ENCODE measurements at regions not wholly inside any gene's neighbourhood (a gene's known extent, or its start where the extent isn't known, plus 50 kb on each side); places are given as distances from the start of the nearest gene placed in this dataset.

- no peaks in the 10 kb centered on the region for H3K36me3 ChIP-seq (ENCODE audit: control insufficient read depth, insufficient read depth, low read length)
- H3K4me3 ChIP-seq (ENCODE audit: low read depth, low read length), result no peak overlapping the region
- no peaks in the 10 kb centered on the region for H3K9me3 ChIP-seq (ENCODE audit: control insufficient read depth, insufficient read depth, low read length)
- H3K9ac ChIP-seq (ENCODE audit: low read depth, low read length), result no peak overlapping the region
- no peaks in the 10 kb centered on the region for H3K27me3 ChIP-seq (ENCODE audit: control insufficient read depth, insufficient read depth, low read length)
- H3K4me1 ChIP-seq (ENCODE audit: control insufficient read depth, insufficient read depth, low read length), result no peaks in the 10 kb centered on the region
Observed at GRCh38 chr15:35665896-35666536, 120.1 kb upstream of the DPH6 start.

GRCh38 chr15:35667908-35668307 is 121.9 kb upstream of the DPH6 start:
- no peaks in the 10 kb centered on the region for H3K27me3 ChIP-seq (ENCODE audit: control insufficient read depth, insufficient read depth, low read length)
- no peaks in the 10 kb centered on the region for H3K9me3 ChIP-seq (ENCODE audit: control insufficient read depth, insufficient read depth, low read length)
- H3K36me3 ChIP-seq (ENCODE audit: control insufficient read depth, insufficient read depth, low read length), result no peaks in the 10 kb centered on the region
- H3K4me3 ChIP-seq (ENCODE audit: low read depth, low read length), result no peak overlapping the region
- no peak overlapping the region for H3K9ac ChIP-seq (ENCODE audit: low read depth, low read length)
- H3K4me1 ChIP-seq (ENCODE audit: control insufficient read depth, insufficient read depth, low read length), result no peaks in the 10 kb centered on the region

GRCh38 chr15:35669021-35669420 is 123.1 kb upstream of the DPH6 start:
- Histone ChIP-seq H3K9me3 (ENCODE audit: control insufficient read depth, insufficient read depth, low read length) (no peaks in the 10 kb centered on the region), H3K4me1 (ENCODE audit: control insufficient read depth, insufficient read depth, low read length) (no peaks in the 10 kb centered on the region), H3K9ac (ENCODE audit: low read depth, low read length) (no peak overlapping the region), H3K4me3 (ENCODE audit: low read depth, low read length) (no peak overlapping the region), H3K27me3 (ENCODE audit: control insufficient read depth, insufficient read depth, low read length) (no peaks in the 10 kb centered on the region), H3K36me3 (ENCODE audit: control insufficient read depth, insufficient read depth, low read length) (no peaks in the 10 kb centered on the region)

- no peak overlapping the region for H3K9ac ChIP-seq (ENCODE audit: low read depth, low read length)
- no peaks in the 10 kb centered on the region for H3K27me3 ChIP-seq (ENCODE audit: control insufficient read depth, insufficient read depth, low read length)
Observed at GRCh38 chr15:35669432-35670045, 123.6 kb upstream of the DPH6 start.

GRCh38 chr15:35671197-35671596 is 125.2 kb upstream of the DPH6 start:
- no peaks in the 10 kb centered on the region for H3K36me3 ChIP-seq (ENCODE audit: control insufficient read depth, insufficient read depth, low read length)
- no peak overlapping the region for H3K4me3 ChIP-seq (ENCODE audit: low read depth, low read length)
- H3K4me1 ChIP-seq (ENCODE audit: control insufficient read depth, insufficient read depth, low read length), result no peaks in the 10 kb centered on the region
- H3K27me3 ChIP-seq (ENCODE audit: control insufficient read depth, insufficient read depth, low read length), result no peaks in the 10 kb centered on the region
- H3K9ac ChIP-seq (ENCODE audit: low read depth, low read length), result no peak overlapping the region
- no peaks in the 10 kb centered on the region for H3K9me3 ChIP-seq (ENCODE audit: control insufficient read depth, insufficient read depth, low read length)

More at GRCh38 chr15:35669432-35670045, 123.6 kb upstream of the DPH6 start:
- Histone ChIP-seq H3K4me1 (ENCODE audit: control insufficient read depth, insufficient read depth, low read length) (no peaks in the 10 kb centered on the region), H3K9me3 (ENCODE audit: control insufficient read depth, insufficient read depth, low read length) (no peaks in the 10 kb centered on the region), H3K36me3 (ENCODE audit: control insufficient read depth, insufficient read depth, low read length) (no peaks in the 10 kb centered on the region), H3K4me3 (ENCODE audit: low read depth, low read length) (no peak overlapping the region)

- no peaks in the 10 kb centered on the region for H3K4me1 ChIP-seq (ENCODE audit: control insufficient read depth, insufficient read depth, low read length)
- H3K9me3 ChIP-seq (ENCODE audit: control insufficient read depth, insufficient read depth, low read length), result no peaks in the 10 kb centered on the region
- no peak overlapping the region for H3K9ac ChIP-seq (ENCODE audit: low read depth, low read length)
- no peaks in the 10 kb centered on the region for H3K36me3 ChIP-seq (ENCODE audit: control insufficient read depth, insufficient read depth, low read length)
- H3K27me3 ChIP-seq (ENCODE audit: control insufficient read depth, insufficient read depth, low read length), result no peaks in the 10 kb centered on the region
- no peak overlapping the region for H3K4me3 ChIP-seq (ENCODE audit: low read depth, low read length)
Observed at GRCh38 chr15:35671981-35672380, 126.0 kb upstream of the DPH6 start.

GRCh38 chr15:35673093-35673684 is 127.2 kb upstream of the DPH6 start:
- Histone ChIP-seq H3K4me3 (ENCODE audit: low read depth, low read length) (no peak overlapping the region), H3K4me1 (ENCODE audit: control insufficient read depth, insufficient read depth, low read length) (no peaks in the 10 kb centered on the region)

GRCh38 chr15:35674873-35675781 is 129.2 kb upstream of the DPH6 start:
- H3K27me3 ChIP-seq (ENCODE audit: control insufficient read depth, insufficient read depth, low read length), result no peaks in the 10 kb centered on the region
- H3K9ac ChIP-seq (ENCODE audit: low read depth, low read length), result no peak overlapping the region
- H3K4me1 ChIP-seq (ENCODE audit: control insufficient read depth, insufficient read depth, low read length), result no peaks in the 10 kb centered on the region
- H3K36me3 ChIP-seq (ENCODE audit: control insufficient read depth, insufficient read depth, low read length), result no peaks in the 10 kb centered on the region
- H3K4me3 ChIP-seq (ENCODE audit: low read depth, low read length), result no peak overlapping the region
- no peaks in the 10 kb centered on the region for H3K9me3 ChIP-seq (ENCODE audit: control insufficient read depth, insufficient read depth, low read length)

More at GRCh38 chr15:35673093-35673684, 127.2 kb upstream of the DPH6 start:
- Histone ChIP-seq H3K9me3 (ENCODE audit: control insufficient read depth, insufficient read depth, low read length) (no peaks in the 10 kb centered on the region), H3K36me3 (ENCODE audit: control insufficient read depth, insufficient read depth, low read length) (no peaks in the 10 kb centered on the region), H3K9ac (ENCODE audit: low read depth, low read length) (no peak overlapping the region), H3K27me3 (ENCODE audit: control insufficient read depth, insufficient read depth, low read length) (no peaks in the 10 kb centered on the region)

GRCh38 chr15:35678774-35679173 is 132.8 kb upstream of the DPH6 start:
- Histone ChIP-seq H3K36me3 (ENCODE audit: control insufficient read depth, insufficient read depth, low read length) (no peaks in the 10 kb centered on the region), H3K9me3 (ENCODE audit: control insufficient read depth, insufficient read depth, low read length) (no peaks in the 10 kb centered on the region), H3K4me1 (ENCODE audit: control insufficient read depth, insufficient read depth, low read length) (no peaks in the 10 kb centered on the region), H3K27me3 (ENCODE audit: control insufficient read depth, insufficient read depth, low read length) (no peaks in the 10 kb centered on the region), H3K9ac (ENCODE audit: low read depth, low read length) (no peak overlapping the region), H3K4me3 (ENCODE audit: low read depth, low read length) (no peak overlapping the region)

- Histone ChIP-seq H3K4me3 (ENCODE audit: low read depth, low read length) (no peak overlapping the region), H3K36me3 (ENCODE audit: control insufficient read depth, insufficient read depth, low read length) (no peaks in the 10 kb centered on the region), H3K9me3 (ENCODE audit: control insufficient read depth, insufficient read depth, low read length) (no peaks in the 10 kb centered on the region), H3K9ac (ENCODE audit: low read depth, low read length) (no peak overlapping the region), H3K27me3 (ENCODE audit: control insufficient read depth, insufficient read depth, low read length) (no peaks in the 10 kb centered on the region), H3K4me1 (ENCODE audit: control insufficient read depth, insufficient read depth, low read length) (no peaks in the 10 kb centered on the region)
Observed at GRCh38 chr15:35679186-35679585, 133.2 kb upstream of the DPH6 start.

- Histone ChIP-seq H3K4me1 (ENCODE audit: control insufficient read depth, insufficient read depth, low read length) (no peaks in the 10 kb centered on the region), H3K4me3 (ENCODE audit: low read depth, low read length) (no peak overlapping the region), H3K9me3 (ENCODE audit: control insufficient read depth, insufficient read depth, low read length) (no peaks in the 10 kb centered on the region), H3K27me3 (ENCODE audit: control insufficient read depth, insufficient read depth, low read length) (no peaks in the 10 kb centered on the region), H3K9ac (ENCODE audit: low read depth, low read length) (no peak overlapping the region), H3K36me3 (ENCODE audit: control insufficient read depth, insufficient read depth, low read length) (no peaks in the 10 kb centered on the region)
Observed at GRCh38 chr15:35680951-35681350, 135.0 kb upstream of the DPH6 start.
